Right lung (tissue), 2 donors: ENCODE measurements at regions not wholly inside any gene's neighbourhood (a gene's known extent, or its start where the extent isn't known, plus 50 kb on each side); places are given as distances from the start of the nearest gene placed in this dataset.

Experiments used
- DNase-seq, 2 donors: peaks; one replicate each; pipeline ENCODE4 v3.0.0-alpha.2; 2013

DNA sequence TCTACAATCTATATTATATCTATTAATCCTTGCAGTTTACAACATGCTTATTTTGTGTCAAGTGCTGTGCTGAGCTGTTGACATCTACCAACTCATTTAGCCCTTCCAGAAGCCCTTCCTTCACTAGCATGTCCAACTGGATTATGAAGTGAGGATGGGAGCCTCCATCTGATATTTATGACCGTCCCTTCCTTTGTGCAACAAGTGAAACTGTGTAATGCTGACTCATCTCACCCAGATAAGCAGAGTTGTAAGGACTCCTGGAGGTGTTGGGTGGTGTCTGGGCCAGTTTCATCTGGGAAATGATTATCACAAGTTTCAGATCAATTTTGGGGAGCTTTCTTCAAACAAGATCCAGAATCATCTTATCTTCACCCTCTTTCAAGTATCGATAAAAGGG lies 156.6 kb upstream of the ETAA1 start:
- DNase-seq, result no peak

GRCh38 chr2:67241453-67241852 lies 155.7 kb upstream of the ETAA1 start:
- DNase-seq, result no peak

DNA sequence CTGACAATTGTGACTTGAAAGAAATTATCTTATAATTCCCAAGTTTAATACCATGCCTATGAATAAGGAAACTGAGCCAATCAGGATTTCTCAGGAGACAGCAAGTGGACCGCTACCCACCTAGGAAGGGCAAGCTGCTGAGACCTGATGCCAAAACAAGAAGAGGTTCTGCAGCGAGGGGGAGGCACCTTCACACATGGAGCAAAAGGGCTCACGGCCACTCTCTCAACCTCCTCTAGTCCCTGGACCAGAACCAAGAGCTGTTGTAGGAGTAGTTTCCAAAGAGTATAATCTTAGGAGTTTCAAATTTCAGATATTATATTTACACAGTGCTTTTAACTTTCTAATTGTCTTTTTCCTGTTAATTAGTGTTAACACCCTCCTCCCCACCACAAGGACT lies 154.7 kb upstream of the ETAA1 start:
- no peak for DNase-seq

GRCh38 chr2:67243919-67244318 lies 153.2 kb upstream of the ETAA1 start:
- DNase-seq, result no peak

DNA sequence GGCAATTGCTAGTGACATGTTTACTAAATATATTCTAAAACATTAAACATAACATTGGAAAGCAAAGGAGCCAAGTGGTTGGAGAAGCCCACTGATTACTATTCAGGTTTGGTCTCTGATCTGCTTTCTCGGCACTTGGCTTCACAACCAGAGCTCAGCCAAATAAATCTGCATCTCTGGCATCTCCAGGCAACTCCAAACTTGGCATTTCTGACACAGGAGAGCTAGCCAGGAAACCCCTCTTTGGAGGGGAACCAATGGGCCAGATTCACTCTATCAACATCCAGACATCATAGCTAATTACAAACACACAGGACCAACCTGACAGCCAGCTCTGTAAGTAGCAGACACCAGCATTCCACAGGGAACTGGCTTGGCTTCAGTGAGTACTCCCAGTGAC lies 150.3 kb upstream of the ETAA1 start:
- DNase-seq, result no peak

GRCh38 chr2:67251741-67252140 lies 145.4 kb upstream of the ETAA1 start:
- no peak for DNase-seq

DNA sequence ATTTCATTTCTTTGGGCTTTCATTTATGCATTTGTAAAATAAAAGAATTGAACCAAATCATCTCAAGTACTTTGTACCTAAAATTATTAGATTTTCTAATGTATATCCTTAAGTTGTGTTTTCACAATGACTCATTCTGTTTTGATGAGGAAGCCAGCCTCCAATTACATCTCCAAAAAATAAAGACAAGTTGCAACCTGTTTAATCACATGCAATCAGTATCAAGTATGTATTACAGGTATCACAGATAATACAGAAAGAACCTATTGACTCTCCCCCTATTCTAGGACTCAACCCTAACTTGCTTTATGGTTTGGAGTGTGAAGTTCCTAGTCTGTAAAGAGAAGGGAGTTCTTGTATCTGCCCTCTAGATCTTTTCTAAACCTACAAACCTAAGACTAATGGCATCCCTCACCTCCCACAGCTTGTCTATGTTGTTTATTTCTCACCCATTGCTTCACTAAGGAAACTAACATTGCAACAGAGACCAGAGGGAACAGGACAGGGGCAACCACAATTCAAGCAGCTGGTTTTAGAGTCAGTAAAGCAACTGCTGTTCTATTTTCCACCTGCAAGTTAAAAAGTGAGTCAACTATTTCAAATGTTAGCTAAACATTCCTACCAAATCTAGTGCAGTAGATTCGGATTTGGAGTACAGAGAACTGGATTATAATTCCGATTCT lies 141.1 kb upstream of the ETAA1 start:
- no peak for DNase-seq

DNA sequence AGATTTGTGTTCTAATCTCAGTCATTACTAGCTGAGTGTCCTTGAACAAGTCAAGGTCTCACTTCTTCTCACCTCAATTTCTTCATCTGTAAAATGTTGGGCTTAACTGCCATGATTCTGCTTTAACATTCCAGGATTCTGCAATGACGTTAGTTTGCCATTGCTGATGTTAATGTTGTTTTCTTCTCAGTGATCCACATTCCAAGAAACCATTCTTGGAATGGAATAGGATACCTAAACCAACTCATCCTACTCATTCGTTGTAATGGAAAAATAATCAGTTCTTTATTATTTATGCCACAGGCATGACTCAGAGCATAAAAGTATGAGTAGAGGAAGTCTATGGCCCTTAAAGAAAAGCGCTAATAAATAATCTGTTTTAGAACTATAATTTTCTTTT lies 140.2 kb upstream of the ETAA1 start:
- DNase-seq, result no peak

GRCh38 chr2:67258122-67258521 lies 139.0 kb upstream of the ETAA1 start:
- no peak for DNase-seq

GRCh38 chr2:67258831-67259230 lies 138.3 kb upstream of the ETAA1 start:
- DNase-seq, result peak; percentile 60 to 61

DNA sequence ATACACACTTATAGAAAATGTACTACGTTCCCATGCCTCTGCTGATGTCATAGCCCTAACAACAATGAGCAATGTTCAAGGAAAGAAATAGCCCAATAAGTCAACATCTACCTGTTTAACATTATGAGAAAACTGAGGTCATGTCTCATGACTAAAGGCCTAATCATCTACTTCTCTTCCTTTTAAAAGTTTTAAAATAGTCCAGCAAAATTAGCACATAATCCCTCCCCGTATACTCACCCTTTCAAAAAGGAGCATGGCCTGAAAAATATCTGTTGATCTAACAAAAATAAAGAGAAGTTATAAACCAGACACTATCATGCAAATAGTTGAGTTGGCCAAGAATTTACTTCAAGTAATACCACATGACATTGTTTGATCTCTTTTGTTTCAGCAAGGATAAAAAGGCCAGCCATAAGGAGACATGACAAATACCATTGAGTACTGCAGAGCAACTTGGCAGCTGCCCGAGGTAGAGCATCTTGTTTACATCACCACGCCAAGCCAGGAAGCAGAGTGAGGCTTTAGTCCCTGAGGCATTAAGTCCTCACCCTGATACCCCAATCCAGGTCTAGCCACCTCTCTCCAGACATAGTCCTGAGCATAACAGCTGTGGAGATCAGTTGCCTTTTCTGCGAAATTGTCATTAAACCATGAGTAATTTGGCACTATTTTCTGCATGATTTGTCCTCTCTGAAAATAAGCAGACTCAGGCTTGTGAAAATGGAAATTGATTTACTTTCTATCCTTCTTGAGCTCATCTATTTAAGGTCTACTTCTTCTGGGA lies 137.4 kb upstream of the ETAA1 start:
- peak in 1 of 2 donors; percentile 45 for DNase-seq

- DNase-seq, result peak; percentile 88 to 89
Observed at GRCh38 chr2:67260343-67261277, 136.5 kb upstream of the ETAA1 start.

DNA sequence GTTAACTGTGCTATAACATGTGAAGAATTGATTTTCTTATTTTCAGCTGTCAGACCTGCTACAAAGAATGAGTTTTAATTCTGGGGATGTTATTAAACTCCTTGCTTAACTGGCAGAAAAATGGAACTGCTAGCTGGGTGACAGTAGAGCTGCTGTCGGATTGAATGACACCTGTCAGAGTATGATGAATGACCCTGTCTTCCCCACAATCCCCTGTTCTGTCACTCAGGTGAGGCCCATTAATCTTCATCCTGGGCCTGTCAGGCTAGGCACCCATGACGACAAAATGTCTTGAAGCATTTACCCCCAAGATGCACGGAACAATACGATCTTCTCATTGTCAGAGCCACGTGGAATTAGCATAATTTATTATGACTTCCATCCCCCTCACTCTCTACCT lies 129.9 kb upstream of the ETAA1 start:
- no peak for DNase-seq

DNA sequence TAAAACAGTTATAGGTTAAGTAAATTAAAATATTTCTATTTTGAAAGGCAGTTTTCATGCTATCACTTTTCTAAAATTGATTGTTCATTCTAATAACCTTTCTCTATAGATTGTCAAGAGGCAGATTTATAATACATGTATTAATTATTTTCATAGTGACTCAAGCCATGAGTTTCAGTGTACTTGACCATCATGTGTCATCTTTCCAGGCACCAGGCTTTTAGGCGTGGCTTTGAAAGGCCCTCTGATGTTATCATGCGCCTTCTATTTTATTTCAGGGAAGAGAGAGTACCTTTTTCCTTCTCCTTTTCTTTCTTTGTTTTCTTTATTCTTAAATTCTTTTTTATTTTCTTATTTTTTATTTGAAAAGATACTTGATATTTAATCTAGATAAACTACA lies 128.3 kb upstream of the ETAA1 start:
- DNase-seq, result no peak

DNA sequence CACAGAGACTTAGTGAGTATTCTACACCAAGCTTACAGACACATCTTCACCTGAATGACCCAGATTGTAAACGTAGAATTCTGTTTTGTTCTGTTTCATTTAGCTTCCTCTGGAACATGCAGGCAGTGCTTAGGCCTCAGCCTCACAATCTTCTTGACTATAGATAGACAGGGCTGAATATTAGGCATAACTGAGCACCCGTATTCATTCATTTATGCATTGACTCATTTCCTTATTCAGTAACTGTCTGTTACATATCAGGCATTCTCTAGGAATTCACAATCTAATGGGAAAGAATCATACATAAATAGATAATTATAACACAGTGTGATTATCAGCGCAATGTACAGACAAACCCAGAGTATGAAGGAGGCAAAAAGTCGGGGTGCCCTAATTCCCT lies 124.9 kb upstream of the ETAA1 start:
- DNase-seq, result no peak

DNA sequence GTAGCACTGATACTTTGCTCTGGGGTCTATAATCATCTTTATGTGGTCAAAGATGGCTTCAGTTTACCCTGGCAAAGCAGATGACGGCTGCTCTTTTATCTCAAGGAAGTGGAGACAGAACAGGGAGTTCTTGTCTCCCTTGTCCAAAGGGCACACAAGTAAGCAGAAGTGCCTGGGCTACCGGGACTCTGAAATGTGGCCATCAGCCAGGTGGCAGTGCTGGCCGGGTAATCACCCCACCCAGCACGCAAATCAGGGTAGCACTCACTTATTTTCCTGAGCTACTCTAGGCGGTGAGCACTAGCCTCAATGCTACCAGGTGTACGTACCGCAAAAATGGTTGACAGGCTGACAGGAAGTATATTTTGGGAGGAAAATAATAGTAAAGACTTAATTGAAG lies 119.7 kb upstream of the ETAA1 start:
- no peak for DNase-seq

DNA sequence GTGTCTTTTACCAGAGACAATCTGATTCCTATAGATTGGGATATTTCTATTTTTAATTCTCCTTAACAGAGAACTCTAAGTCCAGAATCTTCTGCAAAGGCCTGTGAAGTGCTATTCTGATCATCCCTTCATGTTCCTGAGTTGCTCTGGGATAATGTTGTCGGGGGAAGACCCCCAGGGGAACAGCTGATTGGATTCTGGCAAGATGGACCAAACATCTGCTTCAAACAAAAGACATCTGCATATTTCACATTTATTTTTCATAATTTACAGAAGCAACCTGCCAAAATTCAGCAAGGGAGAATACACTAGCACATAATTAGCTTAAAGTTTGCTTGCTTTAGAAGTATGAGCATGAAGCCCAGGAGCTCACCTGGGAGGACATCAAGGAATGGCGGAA lies 116.0 kb upstream of the ETAA1 start:
- no peak for DNase-seq

DNA sequence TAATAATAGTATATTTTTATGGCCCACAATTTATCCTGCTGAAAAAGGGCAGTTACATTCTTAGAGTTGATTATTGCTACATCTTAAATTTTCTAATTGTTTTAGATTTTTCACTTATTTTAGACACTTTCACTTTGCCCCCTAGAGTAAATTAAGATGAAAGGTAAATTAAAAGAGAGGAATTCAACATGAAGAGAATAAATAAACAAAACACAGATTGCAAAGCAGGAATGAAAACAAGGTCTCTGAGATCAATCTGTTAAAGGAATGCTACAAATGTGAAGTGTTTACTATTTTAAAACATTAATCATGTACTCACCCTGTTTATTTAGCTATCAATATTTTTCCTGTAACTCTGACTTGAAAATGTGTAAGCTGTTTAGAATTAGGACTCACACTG lies 113.5 kb upstream of the ETAA1 start:
- DNase-seq, result no peak

- no peak for DNase-seq
Observed at GRCh38 chr2:67286981-67287759, 110.0 kb upstream of the ETAA1 start.

DNA sequence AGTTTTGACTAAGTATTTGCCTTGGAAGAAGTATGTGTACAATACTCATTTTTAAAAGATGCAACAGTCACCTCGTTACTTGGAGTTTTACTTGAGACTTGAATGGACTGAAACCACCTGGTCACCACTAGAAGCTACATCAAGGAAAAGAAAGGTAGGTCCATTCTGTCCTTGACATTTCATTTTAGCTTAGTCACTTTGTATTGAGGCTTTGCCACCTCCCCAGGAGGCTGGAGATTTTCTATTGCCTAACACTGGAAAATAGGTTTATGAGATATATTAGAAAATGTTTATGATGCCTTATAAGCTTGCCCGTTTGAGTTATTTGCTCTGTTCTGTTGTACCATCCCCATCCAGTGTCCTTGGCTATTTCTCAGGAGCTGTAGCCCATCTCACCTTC lies 107.9 kb upstream of the ETAA1 start:
- no peak for DNase-seq

GRCh38 chr2:67289921-67290371 lies 107.2 kb upstream of the ETAA1 start:
- DNase-seq, result no peak
